OCI-LY1 (cell line): ENCODE measurements at regions not wholly inside any gene's neighbourhood (a gene's known extent, or its start where the extent isn't known, plus 50 kb on each side); places are given as distances from the start of the nearest gene placed in this dataset.

Experiments
- H2AFZ ChIP-seq: fragments of 200-600 bp; sonication (generic), shearing (Covaris generic); 2 replicates; pipeline ENCODE4 v1.6.0; 2014; ENCODE audit warnings: antibody characterized with exemption, mild to moderate bottlenecking, low read length
- H3F3A ChIP-seq: fragments of 200-600 bp; sonication (generic), shearing (Covaris generic); 2 replicates; pipeline ENCODE4 v1.6.0; 2014; ENCODE audit warnings: mild to moderate bottlenecking, antibody characterized with exemption, low read length, moderate library complexity; ENCODE audit not compliant: insufficient read depth
- H3K27ac ChIP-seq: fragments of 200-600 bp; sonication (generic); 2 replicates; pipeline ENCODE4 v1.5.1; 2014; ENCODE audit warnings: low read length, mixed run types, mild to moderate bottlenecking, low read depth; ENCODE audit not compliant: poor library complexity, severe bottlenecking
- H3K27me3 ChIP-seq: fragments of 200-600 bp; sonication (generic); 2 replicates; pipeline ENCODE4 v1.6.0; 2014; ENCODE audit warnings: antibody characterized with exemption, mild to moderate bottlenecking, low read length, moderate library complexity; ENCODE audit not compliant: insufficient read depth
- H3K36me3 ChIP-seq: fragments of 200-600 bp; sonication (generic); 2 replicates; pipeline ENCODE4 v1.6.1; 2014; ENCODE audit warnings: mild to moderate bottlenecking, antibody characterized with exemption, low read length, moderate library complexity, mixed read lengths; ENCODE audit not compliant: insufficient read depth
- H3K4me1 ChIP-seq: fragments of 200-600 bp; sonication (generic); 2 replicates; pipeline ENCODE4 v1.5.1; 2014; ENCODE audit warnings: mild to moderate bottlenecking, low read length, moderate library complexity; ENCODE audit not compliant: insufficient read depth, severe bottlenecking
- H3K4me2 ChIP-seq: fragments of 200-600 bp; sonication (generic), shearing (Covaris generic); 2 replicates; pipeline ENCODE4 v1.6.1; 2014; ENCODE audit warnings: low read length
- H3K4me3 ChIP-seq: fragments of 200-600 bp; sonication (generic); 2 replicates; pipeline ENCODE4 v1.5.1; 2014; ENCODE audit warnings: low read length, low read depth, mild to moderate bottlenecking, mixed read lengths; ENCODE audit not compliant: poor library complexity, severe bottlenecking
- H3K79me2 ChIP-seq: fragments of 200-600 bp; shearing (Covaris generic); 2 replicates; pipeline ENCODE4 v1.6.1; 2016; ENCODE audit warnings: mixed run types, low read length, mixed read lengths; ENCODE audit not compliant: insufficient read depth
- H3K9ac ChIP-seq: fragments of 200-600 bp; sonication (generic), shearing (Covaris generic); 2 replicates; pipeline ENCODE4 v1.6.1; 2014; ENCODE audit warnings: mild to moderate bottlenecking, low read length, mixed read lengths
- H3K9me2 ChIP-seq: fragments of 200-600 bp; sonication (generic), shearing (Covaris generic); 2 replicates; pipeline ENCODE4 v1.6.1; 2014; ENCODE audit warnings: low read depth, mild to moderate bottlenecking, low read length, mixed read lengths
- H3K9me3 ChIP-seq: fragments of 200-600 bp; shearing (Covaris generic); 2 replicates; pipeline ENCODE4 v1.6.1; 2014; ENCODE audit warnings: low read length, mixed read lengths
- H4K20me1 ChIP-seq: fragments of 200-600 bp; sonication (generic), shearing (Covaris generic); 2 replicates; pipeline ENCODE4 v1.6.0; 2016; ENCODE audit warnings: mild to moderate bottlenecking, low read length; ENCODE audit not compliant: insufficient read depth
- EZH2 ChIP-seq: fragments of 200-600 bp; sonication (generic), shearing (Covaris generic); IDR thresholded peaks from 2 replicates; pipeline ENCODE4 v1.8.0; 2017; ENCODE audit warnings: borderline replicate concordance, mixed run types, mild to moderate bottlenecking, antibody characterized with exemption, low read length, moderate library complexity, mixed read lengths
- TF ChIP-seq, protein P1 (sequence below): fragments of 200-600 bp; sonication (generic), shearing (Covaris generic); IDR thresholded peaks from 2 replicates; pipeline ENCODE4 v1.5.1; 2017; ENCODE audit warnings: mild to moderate bottlenecking, antibody characterized with exemption, low read length, moderate library complexity, mixed read lengths

DNA sequence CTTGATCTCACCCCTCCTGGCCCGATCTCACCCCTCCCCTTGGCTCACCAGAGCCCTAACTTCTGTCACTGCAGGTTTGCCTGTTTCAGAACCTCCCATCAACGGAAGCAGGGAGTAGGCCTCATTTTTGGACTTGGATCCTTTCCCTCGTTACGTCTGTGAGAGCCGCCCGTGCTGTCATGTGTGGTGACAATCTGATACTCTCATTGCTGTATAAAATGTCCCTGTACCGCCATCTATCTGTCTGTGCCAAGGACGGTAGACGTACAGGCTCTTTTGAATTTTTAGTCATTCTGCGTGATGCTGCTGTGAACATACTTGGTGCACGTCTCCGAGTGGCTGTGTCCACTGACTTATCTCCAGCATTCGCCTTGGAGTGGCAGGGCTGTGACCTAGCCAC, 1163.1 kb downstream of the BRD1 start:
- no peaks in the 10 kb centered on the region for H3K79me2 ChIP-seq
- H3K27ac ChIP-seq: no peak overlapping the region
- no peak for TF ChIP-seq EZH2
- TF ChIP-seq, protein P1, sequence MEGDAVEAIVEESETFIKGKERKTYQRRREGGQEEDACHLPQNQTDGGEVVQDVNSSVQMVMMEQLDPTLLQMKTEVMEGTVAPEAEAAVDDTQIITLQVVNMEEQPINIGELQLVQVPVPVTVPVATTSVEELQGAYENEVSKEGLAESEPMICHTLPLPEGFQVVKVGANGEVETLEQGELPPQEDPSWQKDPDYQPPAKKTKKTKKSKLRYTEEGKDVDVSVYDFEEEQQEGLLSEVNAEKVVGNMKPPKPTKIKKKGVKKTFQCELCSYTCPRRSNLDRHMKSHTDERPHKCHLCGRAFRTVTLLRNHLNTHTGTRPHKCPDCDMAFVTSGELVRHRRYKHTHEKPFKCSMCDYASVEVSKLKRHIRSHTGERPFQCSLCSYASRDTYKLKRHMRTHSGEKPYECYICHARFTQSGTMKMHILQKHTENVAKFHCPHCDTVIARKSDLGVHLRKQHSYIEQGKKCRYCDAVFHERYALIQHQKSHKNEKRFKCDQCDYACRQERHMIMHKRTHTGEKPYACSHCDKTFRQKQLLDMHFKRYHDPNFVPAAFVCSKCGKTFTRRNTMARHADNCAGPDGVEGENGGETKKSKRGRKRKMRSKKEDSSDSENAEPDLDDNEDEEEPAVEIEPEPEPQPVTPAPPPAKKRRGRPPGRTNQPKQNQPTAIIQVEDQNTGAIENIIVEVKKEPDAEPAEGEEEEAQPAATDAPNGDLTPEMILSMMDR: no peak
- H3K27me3 ChIP-seq: no peaks in the 10 kb centered on the region
- H3K9me3 ChIP-seq: no peaks in the 10 kb centered on the region
- no peaks in the 10 kb centered on the region for H3K9me2 ChIP-seq
- no peaks in the 10 kb centered on the region for H3K36me3 ChIP-seq
- no peak overlapping the region for H3K4me2 ChIP-seq
- H3F3A ChIP-seq: no peaks in the 10 kb centered on the region
- no peak overlapping the region for H3K4me3 ChIP-seq
- no peak overlapping the region for H3K9ac ChIP-seq
- no peaks in the 10 kb centered on the region for H3K4me1 ChIP-seq
- no peak overlapping the region for H2AFZ ChIP-seq
- no peaks in the 10 kb centered on the region for H4K20me1 ChIP-seq

GRCh38 chr22:48663297-48663696, 1164.4 kb downstream of the BRD1 start:
- Histone ChIP-seq H3K36me3 (no peaks in the 10 kb centered on the region), H3K4me2 (no peak overlapping the region), H4K20me1 (no peaks in the 10 kb centered on the region), H3K9me3 (no peaks in the 10 kb centered on the region), H2AFZ (no peak overlapping the region), H3K27ac (no peak overlapping the region), H3K4me1 (no peaks in the 10 kb centered on the region), H3K27me3 (no peaks in the 10 kb centered on the region), H3K4me3 (no peak overlapping the region), H3K9me2 (no peaks in the 10 kb centered on the region), H3F3A (no peaks in the 10 kb centered on the region), H3K9ac (no peak overlapping the region), H3K79me2 (no peaks in the 10 kb centered on the region)
- no peak for TF ChIP-seq EZH2
- TF ChIP-seq, protein P1: peak; percentile 72

DNA sequence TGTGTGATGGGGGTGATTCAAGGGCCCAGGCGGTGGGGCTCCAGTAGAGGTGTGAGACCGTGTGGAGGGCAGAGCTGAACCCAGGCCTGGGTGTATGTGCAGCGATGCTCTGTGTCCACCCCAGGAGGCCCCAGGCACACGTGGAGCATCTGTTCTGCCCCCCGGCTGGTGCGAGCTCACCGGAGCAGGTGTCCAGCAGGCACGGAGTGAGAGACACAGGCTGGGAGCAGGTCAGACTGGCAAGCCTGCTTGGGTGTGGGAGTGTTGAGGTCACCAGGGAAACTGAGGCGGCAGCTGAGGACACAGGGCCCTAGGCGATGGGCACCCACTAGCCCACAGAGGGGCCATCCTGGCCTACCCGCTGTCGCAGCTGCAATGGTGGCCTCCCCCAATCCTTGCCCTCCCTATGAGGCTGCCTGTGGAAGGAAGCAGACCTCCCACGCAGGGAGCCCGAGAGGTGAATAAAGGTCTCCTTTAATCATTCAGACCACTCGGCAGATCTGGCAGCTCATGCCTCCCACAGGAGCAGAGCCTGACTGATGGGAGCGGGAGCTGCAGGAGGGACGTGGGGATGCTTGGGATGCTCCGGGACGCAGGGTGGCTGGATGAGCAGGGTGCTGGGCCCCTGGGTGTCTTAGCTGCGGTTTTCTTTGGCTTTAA, 1165.1 kb downstream of the BRD1 start:
- Histone ChIP-seq H3K79me2 (no peaks in the 10 kb centered on the region), H2AFZ (no peak overlapping the region), H3K4me3 (no peak overlapping the region), H3K9me3 (no peaks in the 10 kb centered on the region), H3K27ac (no peak overlapping the region), H3K9me2 (no peaks in the 10 kb centered on the region), H4K20me1 (no peaks in the 10 kb centered on the region), H3K4me2 (no peak overlapping the region), H3K27me3 (no peaks in the 10 kb centered on the region), H3K36me3 (no peaks in the 10 kb centered on the region), H3K4me1 (no peaks in the 10 kb centered on the region), H3F3A (no peaks in the 10 kb centered on the region), H3K9ac (no peak overlapping the region)
- TF ChIP-seq EZH2: no peak
- TF ChIP-seq, protein P1: no peak
